GM18868 (cell line): ENCODE measurements at regions not wholly inside any gene's neighbourhood (a gene's known extent, or its start where the extent isn't known, plus 50 kb on each side); places are given as distances from the start of the nearest gene placed in this dataset.

Experiments used
- ATAC-seq: cut with Tn5 transposase; IDR thresholded peaks from one replicate; pipeline ENCODE4 v1.9.1; 2021; ENCODE audit warnings: mild to moderate bottlenecking, moderate library complexity; ENCODE audit not compliant: unreplicated experiment

GRCh38 chr22:46064966-46065666 is 85.2 kb upstream of the PPARA start:
- no peak for ATAC-seq

GRCh38 chr22:46065691-46066454 is 84.5 kb upstream of the PPARA start:
- ATAC-seq, result no peak

- no peak for ATAC-seq
Observed at GRCh38 chr22:46066691-46067090, 83.6 kb upstream of the PPARA start.

GRCh38 chr22:46067159-46068111 is 82.9 kb upstream of the PPARA start:
- ATAC-seq, result no peak

- ATAC-seq, result no peak
Observed at GRCh38 chr22:46068181-46068592, 82.1 kb upstream of the PPARA start.

GRCh38 chr22:46068593-46069491 is 81.5 kb upstream of the PPARA start:
- no peak for ATAC-seq

GRCh38 chr22:46069521-46070214 is 80.7 kb upstream of the PPARA start:
- no peak for ATAC-seq

- peak; percentile 19 for ATAC-seq
Observed at GRCh38 chr22:46070215-46070802, 80.0 kb upstream of the PPARA start.

- ATAC-seq, result peak; percentile 33
Observed at GRCh38 chr22:46070803-46071450, 79.4 kb upstream of the PPARA start.

- peak; percentile 24 for ATAC-seq
Observed at GRCh38 chr22:46071451-46072109, 78.7 kb upstream of the PPARA start.

- peak; percentile 21 for ATAC-seq
Observed at GRCh38 chr22:46072110-46072881, 78.0 kb upstream of the PPARA start.

GRCh38 chr22:46072981-46073682 is 77.2 kb upstream of the PPARA start:
- ATAC-seq, result no peak

- ATAC-seq, result no peak
Observed at GRCh38 chr22:46073683-46074504, 76.4 kb upstream of the PPARA start.

GRCh38 chr22:46074771-46075551 is 75.4 kb upstream of the PPARA start:
- ATAC-seq, result no peak
